H1 (cell line): ENCODE measurements at regions not wholly inside any gene's neighbourhood (a gene's known extent, or its start where the extent isn't known, plus 50 kb on each side); places are given as distances from the start of the nearest gene placed in this dataset.
A peak's percentile ranks its signal among the peaks of the same experiment; 100 is the strongest.

ENCODE experiments used
- CHD1 ChIP-seq: IDR thresholded peaks from 2 replicates; pipeline ENCODE4 v1.6.1; 2012; ENCODE audit warnings: low read depth, low read length, improper control_type of control experiment
- CHD7 ChIP-seq: fragments of 300-600 bp; sonication (generic); IDR thresholded peaks from 2 replicates; pipeline ENCODE4 v1.7.1; 2012; ENCODE audit warnings: low read length, moderate library complexity, mild to moderate bottlenecking, inconsistent platforms; ENCODE audit not compliant: insufficient replicate concordance
- HDAC6 ChIP-seq: IDR thresholded peaks from one replicate; pipeline ENCODE4 v1.7.1; 2012; ENCODE audit warnings: low read depth, mild to moderate bottlenecking, inconsistent platforms, low read length, moderate library complexity
- KDM1A ChIP-seq: fragments of 200-600, 300-600 bp; sonication (generic); IDR thresholded peaks from 2 replicates; pipeline ENCODE4 v1.7.1; 2016; ENCODE audit warnings: mild to moderate bottlenecking, low read length, borderline replicate concordance
- KDM4A ChIP-seq: IDR thresholded peaks from one replicate; pipeline ENCODE4 v1.7.1; 2012; ENCODE audit warnings: low read depth, mild to moderate bottlenecking, moderate library complexity, low read length, inconsistent platforms; ENCODE audit not compliant: severe bottlenecking
- RBBP5 ChIP-seq: IDR thresholded peaks from 2 replicates; pipeline ENCODE4 v1.7.1; 2012; ENCODE audit warnings: low read depth, mild to moderate bottlenecking, inconsistent platforms, low read length, moderate library complexity, borderline replicate concordance
- RNF2 ChIP-seq: fragments of 200-900, 300-1000 bp; sonication (generic); IDR thresholded peaks from 2 replicates; pipeline ENCODE4 v1.7.1; 2016; ENCODE audit warnings: borderline replicate concordance, low read depth, mild to moderate bottlenecking, antibody characterized with exemption, low read length; ENCODE audit not compliant: poor library complexity, severe bottlenecking; ENCODE audit errors: missing control alignments
- TBP ChIP-seq: IDR thresholded peaks from 2 replicates; pipeline ENCODE4 v1.6.1; 2011; ENCODE audit warnings: low read depth, low read length, improper control_type of control experiment
- TEAD4 ChIP-seq: IDR thresholded peaks from 2 replicates; pipeline ENCODE4 v1.6.1; 2012; ENCODE audit warnings: low read depth, low read length, inconsistent platforms, mixed read lengths

GRCh38 chr6:27019651-27020552, 227.6 kb upstream of the PRSS16 start (continued):
- TF ChIP-seq CHD7 (no peak), TEAD4 (peak; percentile 38; the same call in 1 of the 2 replicates), CHD1 (no peak), KDM4A (peak; percentile 64), KDM1A (peak; percentile 14; the same call in 1 of the 2 replicates), RBBP5 (peak; percentile 99), RNF2 (no peak), TBP (peak; percentile 99), HDAC6 (no peak)
